SK-N-SH (cell line): ENCODE measurements at regions not wholly inside any gene's neighbourhood (a gene's known extent, or its start where the extent isn't known, plus 50 kb on each side); places are given as distances from the start of the nearest gene placed in this dataset.
"Not testable (repeated sequence)": the region's sequence is repeated elsewhere in the genome, so short reads cannot be mapped to it uniquely, and the experiment has no call there.

Experiments used
- CTCF ChIA-PET: fragments of 300-600, 350-600 bp; formaldehyde crosslinking; extraction: SDS; loops from one replicate; lab custom pipeline; 2021; lab: Yijun Ruan, JAX
- POLR2A ChIA-PET: fragments of 350-600 bp; sonication (Branson Sonifier 250); formaldehyde crosslinking; extraction: SDS; loops from one replicate; lab custom pipeline; 2020; ENCODE audit warnings: antibody characterized with exemption, inconsistent platforms; lab: Yijun Ruan, JAX
- DNase-seq: peaks from one replicate; pipeline ENCODE4 v3.0.0; 2012
- H2AFZ ChIP-seq: fragments of 200-600 bp; sonication (generic); 2 replicates; pipeline ENCODE4 v1.8.1; 2016; ENCODE audit warnings: antibody characterized with exemption, mild to moderate bottlenecking, low read depth
- H3F3A ChIP-seq: fragments of 200-600 bp; sonication (generic); replicated peaks from 2 replicates; pipeline ENCODE3; 2016; ENCODE audit warnings: antibody characterized with exemption, mild to moderate bottlenecking; ENCODE audit not compliant: insufficient read depth
- H3K27ac ChIP-seq, 2 experiments: fragments of 200-500 bp in 1 of 2; fragments of 200-600 bp in 1 of 2; sonication (Bioruptor generic) in 1 of 2; sonication (generic), shearing (Covaris generic) in 1 of 2; 2 replicates each; pipeline versions ENCODE4 v1.5.1 to v1.6.1; 2014 to 2016; ENCODE audit warnings: low read depth in 2 of 2, inconsistent platforms in 1 of 2, low read length in 1 of 2, mild to moderate bottlenecking in 1 of 2, mixed read lengths in 1 of 2
- H3K27me3 ChIP-seq: fragments of 200-600 bp; sonication (generic), shearing (Covaris generic); 2 replicates; pipeline ENCODE4 v1.6.1; 2016; ENCODE audit warnings: mixed run types; ENCODE audit not compliant: insufficient read depth
- H3K36me3 ChIP-seq, 2 experiments: fragments of 200-500 bp in 1 of 2; fragments of 200-600 bp in 1 of 2; sonication (Bioruptor generic) in 1 of 2; sonication (generic) in 1 of 2; replicated peaks in 1 of 2; 2 replicates each; pipeline versions ENCODE3 to v1.5.1; 2014 to 2016; ENCODE audit warnings: low read length in 1 of 2, mild to moderate bottlenecking in 1 of 2; ENCODE audit not compliant: insufficient read depth in 2 of 2, control insufficient read depth in 1 of 2
- H3K4me1 ChIP-seq, 2 experiments: fragments of 200-500 bp in 1 of 2; fragments of 200-600 bp in 1 of 2; sonication (Bioruptor generic) in 1 of 2; sonication (generic), shearing (Covaris generic) in 1 of 2; 2 replicates each; pipeline versions ENCODE4 v1.5.1 to v1.6.1; 2014 to 2016; ENCODE audit warnings: low read depth in 1 of 2, low read length in 1 of 2, mixed run types in 1 of 2; ENCODE audit not compliant: insufficient read depth in 2 of 2, control insufficient read depth in 1 of 2
- H3K4me2 ChIP-seq: fragments of 200-600 bp; sonication (generic), shearing (Covaris generic); 2 replicates; pipeline ENCODE4 v1.6.1; 2017; ENCODE audit warnings: mixed run types
- H3K4me3 ChIP-seq, 2 experiments: fragments of 200-500 bp in 1 of 2; fragments of 200-600 bp in 1 of 2; sonication (Bioruptor generic) in 1 of 2; sonication (generic), shearing (Covaris generic) in 1 of 2; 2 replicates each; pipeline versions ENCODE4 v1.5.1 to v1.8.1; 2014 to 2016; ENCODE audit warnings: low read depth in 2 of 2, inconsistent platforms in 1 of 2, low read length in 1 of 2, mild to moderate bottlenecking in 1 of 2, mixed read lengths in 1 of 2, moderate library complexity in 1 of 2
- H3K79me2 ChIP-seq: fragments of 200-600 bp; sonication (generic); 2 replicates; pipeline ENCODE4 v1.8.1; 2017; ENCODE audit warnings: mild to moderate bottlenecking; ENCODE audit not compliant: insufficient read depth
- H3K9ac ChIP-seq: fragments of 200-600 bp; sonication (generic); 2 replicates; pipeline ENCODE4 v1.6.1; 2017; ENCODE audit warnings: mixed run types
- H3K9me2 ChIP-seq: fragments of 200-600 bp; sonication (generic); 2 replicates; pipeline ENCODE4 v1.6.1; 2017; ENCODE audit warnings: mixed run types
- H3K9me3 ChIP-seq: fragments of 200-600 bp; sonication (generic); 2 replicates; pipeline ENCODE4 v1.6.1; 2017; ENCODE audit warnings: mixed run types, mild to moderate bottlenecking, moderate library complexity
- H4K20me1 ChIP-seq: fragments of 200-600 bp; sonication (generic); 2 replicates; pipeline ENCODE4 v1.6.1; 2017; ENCODE audit warnings: mild to moderate bottlenecking, mixed run types; ENCODE audit not compliant: insufficient read depth
- CHD2 ChIP-seq: fragments of 150-350 bp; IDR thresholded peaks from 2 replicates; pipeline ENCODE4 v1.6.1; 2018; ENCODE audit warnings: low read length; ENCODE audit not compliant: partially characterized antibody
- FOXJ3 ChIP-seq: sonication (generic); formaldehyde crosslinking; IDR thresholded peaks from 2 replicates; pipeline ENCODE4 v1.5.1; 2020; ENCODE audit warnings: mild to moderate bottlenecking, missing genetic modification reagents
- MXI1 ChIP-seq: IDR thresholded peaks from 2 replicates; pipeline ENCODE4 v1.6.1; 2012; ENCODE audit warnings: mild to moderate bottlenecking, low read depth, low read length, improper control_type of control experiment
- NFIC ChIP-seq: IDR thresholded peaks from 2 replicates; pipeline ENCODE4 v1.4.0; 2012; ENCODE audit warnings: borderline replicate concordance
- POLR2AphosphoS5 ChIP-seq: IDR thresholded peaks from 2 replicates; pipeline ENCODE4 v1.6.1; 2012; ENCODE audit warnings: low read depth, low read length
- RAD21 ChIP-seq: IDR thresholded peaks from 2 replicates; pipeline ENCODE4 v1.6.1; 2012; ENCODE audit warnings: mild to moderate bottlenecking, low read length
- RXRA ChIP-seq: IDR thresholded peaks from 2 replicates; pipeline ENCODE4 v1.4.0; 2012; ENCODE audit warnings: low read depth, mild to moderate bottlenecking, borderline replicate concordance
- TAF1 ChIP-seq: IDR thresholded peaks from 2 replicates; pipeline ENCODE4 v1.6.1; 2012; ENCODE audit warnings: low read depth, mild to moderate bottlenecking, low read length, moderate library complexity, borderline replicate concordance
- WGBS: methylation state at CpG from one replicate; pipeline ENCODE4 v1.1.6; 2017; ENCODE audit warnings: low lambda C conversion rate; 5-methylcytosine and 5-hydroxymethylcytosine counted together
- TF ChIP-seq, protein P1 (sequence below): IDR thresholded peaks from 2 replicates; pipeline ENCODE4 v1.4.0; 2012; ENCODE audit warnings: low read depth
- TF ChIP-seq, protein P2 (sequence below): fragments of 200-600 bp; sonication (generic); IDR thresholded peaks from 2 replicates; pipeline ENCODE4 v1.6.1; 2017; ENCODE audit warnings: antibody characterized with exemption, mild to moderate bottlenecking, moderate library complexity
- TF ChIP-seq, protein P3 (sequence below): IDR thresholded peaks from 2 replicates; pipeline ENCODE4 v1.4.0; 2012; ENCODE audit warnings: low read depth, borderline replicate concordance
- TF ChIP-seq, protein P4 (sequence below): IDR thresholded peaks from 2 replicates; pipeline ENCODE4 v1.4.0; 2012; ENCODE audit warnings: low read depth, borderline replicate concordance
- TF ChIP-seq, protein P5 (sequence below): IDR thresholded peaks from 2 replicates; pipeline ENCODE4 v1.6.1; 2012; ENCODE audit warnings: mild to moderate bottlenecking, low read depth, low read length, moderate library complexity

DNA sequence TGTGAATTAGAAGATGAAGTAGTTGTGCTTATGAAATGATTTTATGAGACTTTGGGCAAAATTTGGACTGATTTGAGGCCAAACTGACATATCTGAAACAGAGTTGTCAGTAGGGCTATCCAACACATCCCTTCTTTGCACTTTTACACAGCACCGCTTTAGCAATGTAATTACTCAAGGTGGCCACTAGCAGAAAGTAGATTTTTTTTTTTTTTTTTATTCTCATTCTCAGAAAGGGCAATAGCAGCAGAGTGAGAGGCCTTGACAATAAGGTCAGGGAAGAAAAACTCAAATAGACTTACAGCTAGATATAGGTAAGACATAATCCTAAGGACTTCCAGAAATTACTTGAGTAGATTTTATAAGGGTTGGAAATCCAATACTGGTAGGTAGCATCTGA lies 414.3 kb downstream of the NAP1L3 start:
- no peaks in the 10 kb centered on the region for H3K4me1 ChIP-seq
- ChIA-PET POLR2A (no interaction called here), CTCF (no interaction called here)
- no peaks in the 10 kb centered on the region for H3K79me2 ChIP-seq
- H3F3A ChIP-seq = no peaks in the 10 kb centered on the region
- no peaks in the 10 kb centered on the region for H3K9me3 ChIP-seq
- no peaks in the 10 kb centered on the region for H3K9me2 ChIP-seq
- no peak overlapping the region for H3K4me2 ChIP-seq
- H3K9ac ChIP-seq = no peak overlapping the region
- H3K27me3 ChIP-seq = no peaks in the 10 kb centered on the region
- H2AFZ ChIP-seq = no peak overlapping the region
- no peaks in the 10 kb centered on the region for H4K20me1 ChIP-seq
- no peaks in the 10 kb centered on the region for H3K36me3 ChIP-seq
- no peak for DNase-seq
- no peak overlapping the region for H3K27ac ChIP-seq
- WGBS = 6% methylated on average over 1 of the region's 1 CpG
- no peak overlapping the region for H3K4me3 ChIP-seq
- TF ChIP-seq, protein P1, sequence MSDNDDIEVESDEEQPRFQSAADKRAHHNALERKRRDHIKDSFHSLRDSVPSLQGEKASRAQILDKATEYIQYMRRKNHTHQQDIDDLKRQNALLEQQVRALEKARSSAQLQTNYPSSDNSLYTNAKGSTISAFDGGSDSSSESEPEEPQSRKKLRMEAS = no peak
- TF ChIP-seq, protein P2, sequence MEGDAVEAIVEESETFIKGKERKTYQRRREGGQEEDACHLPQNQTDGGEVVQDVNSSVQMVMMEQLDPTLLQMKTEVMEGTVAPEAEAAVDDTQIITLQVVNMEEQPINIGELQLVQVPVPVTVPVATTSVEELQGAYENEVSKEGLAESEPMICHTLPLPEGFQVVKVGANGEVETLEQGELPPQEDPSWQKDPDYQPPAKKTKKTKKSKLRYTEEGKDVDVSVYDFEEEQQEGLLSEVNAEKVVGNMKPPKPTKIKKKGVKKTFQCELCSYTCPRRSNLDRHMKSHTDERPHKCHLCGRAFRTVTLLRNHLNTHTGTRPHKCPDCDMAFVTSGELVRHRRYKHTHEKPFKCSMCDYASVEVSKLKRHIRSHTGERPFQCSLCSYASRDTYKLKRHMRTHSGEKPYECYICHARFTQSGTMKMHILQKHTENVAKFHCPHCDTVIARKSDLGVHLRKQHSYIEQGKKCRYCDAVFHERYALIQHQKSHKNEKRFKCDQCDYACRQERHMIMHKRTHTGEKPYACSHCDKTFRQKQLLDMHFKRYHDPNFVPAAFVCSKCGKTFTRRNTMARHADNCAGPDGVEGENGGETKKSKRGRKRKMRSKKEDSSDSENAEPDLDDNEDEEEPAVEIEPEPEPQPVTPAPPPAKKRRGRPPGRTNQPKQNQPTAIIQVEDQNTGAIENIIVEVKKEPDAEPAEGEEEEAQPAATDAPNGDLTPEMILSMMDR = peak; percentile 25

DNA sequence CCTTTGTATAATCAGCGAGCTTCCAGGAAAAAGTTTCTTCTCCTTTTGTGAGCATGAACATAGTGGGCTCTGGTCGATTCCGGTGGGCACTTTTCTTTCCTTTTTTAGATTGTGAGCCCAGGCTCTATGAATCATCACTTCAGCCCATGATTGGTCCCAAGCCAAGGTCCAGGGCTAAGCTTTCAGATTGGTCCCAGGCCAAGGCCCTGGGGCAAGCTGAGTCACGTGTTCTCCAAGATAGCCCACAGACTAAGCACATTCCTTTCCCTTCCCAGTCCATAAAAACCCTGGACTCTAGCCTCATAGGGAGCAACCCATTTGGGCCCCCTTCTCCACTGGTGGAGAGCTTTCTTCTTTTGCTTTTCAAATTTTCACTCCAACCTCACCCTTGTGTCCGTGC lies 430.5 kb downstream of the NAP1L3 start:
- H3K4me2 ChIP-seq = no peak overlapping the region
- H3F3A ChIP-seq = no peaks in the 10 kb centered on the region
- no peak overlapping the region for H3K9ac ChIP-seq
- H3K27me3 ChIP-seq = no peaks in the 10 kb centered on the region
- no peak overlapping the region for H2AFZ ChIP-seq
- ChIA-PET CTCF (no interaction called here), POLR2A (no interaction called here)
- H4K20me1 ChIP-seq = no peaks in the 10 kb centered on the region
- TF ChIP-seq RAD21 (no peak), RXRA (no peak), TAF1 (no peak), POLR2AphosphoS5 (no peak), NFIC (no peak), FOXJ3 (no peak), MXI1 (no peak), CHD2 (no peak)
- TF ChIP-seq, protein P3, sequence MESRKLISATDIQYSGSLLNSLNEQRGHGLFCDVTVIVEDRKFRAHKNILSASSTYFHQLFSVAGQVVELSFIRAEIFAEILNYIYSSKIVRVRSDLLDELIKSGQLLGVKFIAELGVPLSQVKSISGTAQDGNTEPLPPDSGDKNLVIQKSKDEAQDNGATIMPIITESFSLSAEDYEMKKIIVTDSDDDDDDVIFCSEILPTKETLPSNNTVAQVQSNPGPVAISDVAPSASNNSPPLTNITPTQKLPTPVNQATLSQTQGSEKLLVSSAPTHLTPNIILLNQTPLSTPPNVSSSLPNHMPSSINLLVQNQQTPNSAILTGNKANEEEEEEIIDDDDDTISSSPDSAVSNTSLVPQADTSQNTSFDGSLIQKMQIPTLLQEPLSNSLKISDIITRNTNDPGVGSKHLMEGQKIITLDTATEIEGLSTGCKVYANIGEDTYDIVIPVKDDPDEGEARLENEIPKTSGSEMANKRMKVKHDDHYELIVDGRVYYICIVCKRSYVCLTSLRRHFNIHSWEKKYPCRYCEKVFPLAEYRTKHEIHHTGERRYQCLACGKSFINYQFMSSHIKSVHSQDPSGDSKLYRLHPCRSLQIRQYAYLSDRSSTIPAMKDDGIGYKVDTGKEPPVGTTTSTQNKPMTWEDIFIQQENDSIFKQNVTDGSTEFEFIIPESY = no peak
- TF ChIP-seq, protein P4, sequence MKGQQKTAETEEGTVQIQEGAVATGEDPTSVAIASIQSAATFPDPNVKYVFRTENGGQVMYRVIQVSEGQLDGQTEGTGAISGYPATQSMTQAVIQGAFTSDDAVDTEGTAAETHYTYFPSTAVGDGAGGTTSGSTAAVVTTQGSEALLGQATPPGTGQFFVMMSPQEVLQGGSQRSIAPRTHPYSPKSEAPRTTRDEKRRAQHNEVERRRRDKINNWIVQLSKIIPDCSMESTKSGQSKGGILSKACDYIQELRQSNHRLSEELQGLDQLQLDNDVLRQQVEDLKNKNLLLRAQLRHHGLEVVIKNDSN = no peak
- TF ChIP-seq, protein P5, sequence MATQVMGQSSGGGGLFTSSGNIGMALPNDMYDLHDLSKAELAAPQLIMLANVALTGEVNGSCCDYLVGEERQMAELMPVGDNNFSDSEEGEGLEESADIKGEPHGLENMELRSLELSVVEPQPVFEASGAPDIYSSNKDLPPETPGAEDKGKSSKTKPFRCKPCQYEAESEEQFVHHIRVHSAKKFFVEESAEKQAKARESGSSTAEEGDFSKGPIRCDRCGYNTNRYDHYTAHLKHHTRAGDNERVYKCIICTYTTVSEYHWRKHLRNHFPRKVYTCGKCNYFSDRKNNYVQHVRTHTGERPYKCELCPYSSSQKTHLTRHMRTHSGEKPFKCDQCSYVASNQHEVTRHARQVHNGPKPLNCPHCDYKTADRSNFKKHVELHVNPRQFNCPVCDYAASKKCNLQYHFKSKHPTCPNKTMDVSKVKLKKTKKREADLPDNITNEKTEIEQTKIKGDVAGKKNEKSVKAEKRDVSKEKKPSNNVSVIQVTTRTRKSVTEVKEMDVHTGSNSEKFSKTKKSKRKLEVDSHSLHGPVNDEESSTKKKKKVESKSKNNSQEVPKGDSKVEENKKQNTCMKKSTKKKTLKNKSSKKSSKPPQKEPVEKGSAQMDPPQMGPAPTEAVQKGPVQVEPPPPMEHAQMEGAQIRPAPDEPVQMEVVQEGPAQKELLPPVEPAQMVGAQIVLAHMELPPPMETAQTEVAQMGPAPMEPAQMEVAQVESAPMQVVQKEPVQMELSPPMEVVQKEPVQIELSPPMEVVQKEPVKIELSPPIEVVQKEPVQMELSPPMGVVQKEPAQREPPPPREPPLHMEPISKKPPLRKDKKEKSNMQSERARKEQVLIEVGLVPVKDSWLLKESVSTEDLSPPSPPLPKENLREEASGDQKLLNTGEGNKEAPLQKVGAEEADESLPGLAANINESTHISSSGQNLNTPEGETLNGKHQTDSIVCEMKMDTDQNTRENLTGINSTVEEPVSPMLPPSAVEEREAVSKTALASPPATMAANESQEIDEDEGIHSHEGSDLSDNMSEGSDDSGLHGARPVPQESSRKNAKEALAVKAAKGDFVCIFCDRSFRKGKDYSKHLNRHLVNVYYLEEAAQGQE = no peak
- WGBS = 2% methylated on average over 5 of the region's 5 CpGs
- no peaks in the 10 kb centered on the region for H3K9me3 ChIP-seq
- H3K27ac ChIP-seq = no peak overlapping the region
- no peaks in the 10 kb centered on the region for H3K4me1 ChIP-seq
- no peaks in the 10 kb centered on the region for H3K9me2 ChIP-seq
- no peaks in the 10 kb centered on the region for H3K79me2 ChIP-seq
- no peaks in the 10 kb centered on the region for H3K36me3 ChIP-seq
- DNase-seq = no peak
- H3K4me3 ChIP-seq = no peak overlapping the region

DNA sequence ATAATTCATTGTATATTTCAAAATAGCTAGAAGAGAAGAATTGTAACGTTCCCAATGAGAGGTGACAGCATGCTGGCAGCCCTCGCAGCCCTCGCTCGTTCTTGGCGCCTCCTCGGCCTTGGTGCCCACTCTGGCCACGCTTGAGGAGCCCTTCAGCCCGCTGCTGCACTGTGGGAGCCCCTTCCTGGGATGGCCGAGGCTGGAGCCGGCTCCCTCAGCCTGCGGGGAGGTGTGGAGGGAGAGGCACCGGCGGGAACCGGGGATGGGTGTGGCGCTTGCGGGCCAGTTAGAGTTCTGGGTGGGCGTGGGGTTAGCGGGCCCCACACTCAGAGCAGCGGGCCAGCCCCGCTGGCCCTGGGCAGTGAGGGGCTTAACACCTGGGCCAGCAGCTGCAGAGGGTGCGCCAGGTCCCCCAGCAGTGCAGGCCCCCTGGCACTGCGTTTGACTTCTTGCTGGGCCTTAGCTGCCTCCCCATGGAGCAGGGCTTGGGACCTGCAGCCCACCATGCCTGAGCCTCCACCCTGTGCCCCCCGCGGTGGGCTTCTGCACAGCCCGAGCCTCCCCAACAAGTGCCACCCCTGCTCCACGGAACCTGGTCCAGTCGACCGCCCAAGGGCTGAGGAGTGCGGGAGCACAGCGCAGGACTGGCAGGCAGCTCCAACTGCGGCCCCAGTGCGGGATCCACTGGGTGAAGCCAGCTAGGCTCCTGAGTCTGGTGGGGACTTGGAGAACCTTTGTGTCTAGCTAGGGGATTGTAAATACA lies 437.7 kb downstream of the NAP1L3 start:
- H3F3A ChIP-seq, H2AFZ ChIP-seq, H3K9ac ChIP-seq, H4K20me1 ChIP-seq, H3K9me3 ChIP-seq, H3K27me3 ChIP-seq, H3K79me2 ChIP-seq, H3K4me2 ChIP-seq, H3K9me2 ChIP-seq, H3K27ac ChIP-seq, H3K4me3 ChIP-seq, POLR2A ChIA-PET, CTCF ChIA-PET, H3K36me3 ChIP-seq, DNase-seq, H3K4me1 ChIP-seq: not testable (repeated sequence)
- 30% methylated on average over 11 of the region's 32 CpGs for WGBS
